ENCODE measurements at regions not wholly inside any gene's neighbourhood (a gene's known extent, or its start where the extent isn't known, plus 50 kb on each side); places are given as distances from the start of the nearest gene placed in this dataset.

DNA sequence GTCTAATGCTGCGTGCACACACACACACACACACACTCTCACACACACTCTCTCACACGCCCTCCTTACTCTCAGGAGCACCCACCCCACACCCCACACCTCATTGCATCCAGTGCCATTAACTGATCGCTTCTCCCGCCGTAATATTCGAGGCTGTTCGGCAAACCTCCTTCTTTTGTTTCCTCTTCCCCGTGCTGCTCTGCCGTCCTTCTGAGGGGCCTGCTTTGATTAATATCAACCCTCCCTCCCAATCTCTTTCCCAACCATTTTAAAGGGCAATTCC is 156.2 kb upstream of the TNRC6C start (continued):
- TF ChIP-seq, protein P1, sequence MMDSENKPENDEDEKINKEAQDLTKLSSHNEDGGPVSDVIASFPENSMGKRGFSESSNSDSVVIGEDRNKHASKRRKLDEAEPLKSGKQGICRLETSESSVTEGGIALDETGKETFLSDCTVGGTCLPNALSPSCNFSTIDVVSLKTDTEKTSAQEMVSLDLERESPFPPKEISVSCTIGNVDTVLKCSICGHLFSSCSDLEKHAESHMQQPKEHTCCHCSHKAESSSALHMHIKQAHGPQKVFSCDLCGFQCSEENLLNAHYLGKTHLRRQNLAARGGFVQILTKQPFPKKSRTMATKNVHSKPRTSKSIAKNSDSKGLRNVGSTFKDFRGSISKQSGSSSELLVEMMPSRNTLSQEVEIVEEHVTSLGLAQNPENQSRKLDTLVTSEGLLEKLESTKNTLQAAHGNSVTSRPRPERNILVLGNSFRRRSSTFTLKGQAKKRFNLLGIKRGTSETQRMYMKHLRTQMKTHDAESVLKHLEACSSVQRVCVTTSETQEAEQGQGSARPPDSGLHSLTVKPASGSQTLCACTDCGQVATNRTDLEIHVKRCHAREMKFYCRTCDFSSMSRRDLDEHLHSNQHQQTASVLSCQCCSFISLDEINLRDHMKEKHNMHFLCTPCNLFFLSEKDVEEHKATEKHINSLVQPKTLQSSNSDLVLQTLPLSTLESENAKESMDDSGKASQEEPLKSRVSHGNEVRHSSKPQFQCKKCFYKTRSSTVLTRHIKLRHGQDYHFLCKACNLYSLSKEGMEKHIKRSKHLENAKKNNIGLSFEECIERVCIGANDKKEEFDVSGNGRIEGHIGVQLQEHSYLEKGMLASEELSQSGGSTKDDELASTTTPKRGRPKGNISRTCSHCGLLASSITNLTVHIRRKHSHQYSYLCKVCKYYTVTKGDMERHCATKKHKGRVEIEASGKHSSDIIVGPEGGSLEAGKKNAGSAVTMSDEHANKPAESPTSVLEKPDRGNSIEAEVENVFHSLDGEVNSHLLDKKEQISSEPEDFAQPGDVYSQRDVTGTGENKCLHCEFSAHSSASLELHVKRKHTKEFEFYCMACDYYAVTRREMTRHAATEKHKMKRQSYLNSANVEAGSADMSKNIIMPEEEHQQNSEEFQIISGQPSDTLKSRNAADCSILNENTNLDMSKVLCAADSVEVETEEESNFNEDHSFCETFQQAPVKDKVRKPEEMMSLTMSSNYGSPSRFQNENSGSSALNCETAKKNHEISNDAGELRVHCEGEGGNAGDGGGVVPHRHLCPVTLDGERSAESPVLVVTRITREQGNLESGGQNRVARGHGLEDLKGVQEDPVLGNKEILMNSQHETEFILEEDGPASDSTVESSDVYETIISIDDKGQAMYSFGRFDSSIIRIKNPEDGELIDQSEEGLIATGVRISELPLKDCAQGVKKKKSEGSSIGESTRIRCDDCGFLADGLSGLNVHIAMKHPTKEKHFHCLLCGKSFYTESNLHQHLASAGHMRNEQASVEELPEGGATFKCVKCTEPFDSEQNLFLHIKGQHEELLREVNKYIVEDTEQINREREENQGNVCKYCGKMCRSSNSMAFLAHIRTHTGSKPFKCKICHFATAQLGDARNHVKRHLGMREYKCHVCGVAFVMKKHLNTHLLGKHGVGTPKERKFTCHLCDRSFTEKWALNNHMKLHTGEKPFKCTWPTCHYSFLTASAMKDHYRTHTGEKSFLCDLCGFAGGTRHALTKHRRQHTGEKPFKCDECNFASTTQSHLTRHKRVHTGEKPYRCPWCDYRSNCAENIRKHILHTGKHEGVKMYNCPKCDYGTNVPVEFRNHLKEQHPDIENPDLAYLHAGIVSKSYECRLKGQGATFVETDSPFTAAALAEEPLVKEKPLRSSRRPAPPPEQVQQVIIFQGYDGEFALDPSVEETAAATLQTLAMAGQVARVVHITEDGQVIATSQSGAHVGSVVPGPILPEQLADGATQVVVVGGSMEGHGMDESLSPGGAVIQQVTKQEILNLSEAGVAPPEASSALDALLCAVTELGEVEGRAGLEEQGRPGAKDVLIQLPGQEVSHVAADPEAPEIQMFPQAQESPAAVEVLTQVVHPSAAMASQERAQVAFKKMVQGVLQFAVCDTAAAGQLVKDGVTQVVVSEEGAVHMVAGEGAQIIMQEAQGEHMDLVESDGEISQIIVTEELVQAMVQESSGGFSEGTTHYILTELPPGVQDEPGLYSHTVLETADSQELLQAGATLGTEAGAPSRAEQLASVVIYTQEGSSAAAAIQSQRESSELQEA (IDR thresholded peaks at IDR 0.05; ENCODE audit: low read depth) = no peak
- no peak for TF ChIP-seq BCLAF1 (IDR thresholded peaks at IDR 0.05; ENCODE audit: borderline replicate concordance in 1 of 2, control insufficient read depth in 1 of 2, low read depth in 2 of 2, low read length in 1 of 2)
- TF ChIP-seq MECOM (CRISPR knock-in tag; IDR thresholded peaks at IDR 0.05) = no peak
- no peak for TF ChIP-seq POU5F1 (IDR thresholded peaks at IDR 0.05; ENCODE audit: borderline replicate concordance, low read depth, low read length, partially characterized antibody)
- no peak for TF ChIP-seq SNIP1 (IDR thresholded peaks at IDR 0.05; ENCODE audit: low read depth)
- TF ChIP-seq ZNF224 (CRISPR knock-in tag; IDR thresholded peaks at IDR 0.05) = no peak
- TF ChIP-seq IFI16 (CRISPR knock-in tag; IDR thresholded peaks at IDR 0.05) = no peak
- TF ChIP-seq ZNF140 (CRISPR knock-in tag; IDR thresholded peaks at IDR 0.05) = no peak
- no peak for TF ChIP-seq FOXM1 (IDR thresholded peaks at IDR 0.05; ENCODE audit: low read depth)
- no peak for TF ChIP-seq FOXM1 (CRISPR knock-in tag; IDR thresholded peaks at IDR 0.05; ENCODE audit: low read depth)
- TF ChIP-seq JUNB (CRISPR knock-in tag; conservative IDR thresholded peaks at IDR 0.05) = no peak
- no peak for TF ChIP-seq ZNF668 (CRISPR knock-in tag; IDR thresholded peaks at IDR 0.05)
- TF ChIP-seq POLR2AphosphoS5 (IDR thresholded peaks at IDR 0.05; ENCODE audit: control insufficient read depth, insufficient read depth, low read depth, low read length) = no peak
